T-helper 17 cell (primary cell): ENCODE measurements at regions not wholly inside any gene's neighbourhood (a gene's known extent, or its start where the extent isn't known, plus 50 kb on each side); places are given as distances from the start of the nearest gene placed in this dataset.
"Not testable (repeated sequence)": the region's sequence is repeated elsewhere in the genome, so short reads cannot be mapped to it uniquely, and the experiment has no call there.

ENCODE experiments used
- ATAC-seq: fragments of 150-1000 bp; cut with Tn5 transposase; 2 replicates; pipeline ENCODE4 v1.10.0; 2021; ENCODE audit warnings: mild to moderate bottlenecking, moderate library complexity
- DNase-seq, 3 donors: peaks; one replicate each; pipeline versions ENCODE4 v3.0.0 to v3.0.0-alpha.2; 2020 to 2021
- H3K9me3 ChIP-seq: one replicate; pipeline ENCODE4 v1.7.0; 2013; ENCODE audit warnings: low read length, mild to moderate bottlenecking; ENCODE audit not compliant: control insufficient read depth, poor library complexity, severe bottlenecking
- H3K27ac Mint-ChIP-seq: one replicate; pipeline ENCODE4 v1.8.0; 2022; ENCODE audit warnings: mild to moderate bottlenecking, moderate library complexity, mixed read lengths
- H3K27me3 Mint-ChIP-seq: one replicate; pipeline ENCODE4 v1.8.0; 2022; ENCODE audit warnings: mixed read lengths
- H3K36me3 Mint-ChIP-seq: one replicate; pipeline ENCODE4 v1.8.0; 2022; ENCODE audit warnings: low read depth, mixed read lengths
- H3K4me1 Mint-ChIP-seq: one replicate; pipeline ENCODE4 v1.8.0; 2022; ENCODE audit warnings: mild to moderate bottlenecking, mixed read lengths
- H3K4me3 Mint-ChIP-seq: one replicate; pipeline ENCODE4 v1.8.0; 2022; ENCODE audit warnings: mild to moderate bottlenecking, moderate library complexity, mixed read lengths

- DNase-seq (no peak), ATAC-seq (no peak)
- H3K36me3 Mint-ChIP-seq = no peaks in the 10 kb centered on the region
- H3K9me3 ChIP-seq = no peaks in the 10 kb centered on the region
- peak overlapping the region; percentile 99 for H3K27ac Mint-ChIP-seq
- no peak overlapping the region for H3K4me3 Mint-ChIP-seq
- H3K4me1 Mint-ChIP-seq = peaks cover 42% of the 10 kb centered on the region
- H3K27me3 Mint-ChIP-seq = no peaks in the 10 kb centered on the region
Observed at GRCh38 chr1:234765672-234766071, 155.7 kb upstream of the IRF2BP2 start.

GRCh38 chr1:234765181-234765580 lies 155.2 kb upstream of the IRF2BP2 start:
- no peak for ATAC-seq
- peak overlapping the region; percentile 99 for H3K27ac Mint-ChIP-seq
- H3K9me3 ChIP-seq = no peaks in the 10 kb centered on the region

GRCh38 chr1:234763910-234764309 lies 153.9 kb upstream of the IRF2BP2 start:
- Mint-ChIP-seq H3K36me3 (no peaks in the 10 kb centered on the region), H3K4me1 (peaks cover 42% of the 10 kb centered on the region), H3K27me3 (no peaks in the 10 kb centered on the region), H3K27ac (no peak overlapping the region), H3K4me3 (no peak overlapping the region)
- DNase-seq (no peak), ATAC-seq (no peak)
- H3K9me3 ChIP-seq = no peaks in the 10 kb centered on the region

More at GRCh38 chr1:234765181-234765580, 155.2 kb upstream of the IRF2BP2 start:
- Mint-ChIP-seq H3K4me1 (peaks cover 45% of the 10 kb centered on the region), H3K36me3 (no peaks in the 10 kb centered on the region), H3K27me3 (no peaks in the 10 kb centered on the region), H3K4me3 (no peak overlapping the region)
- no peak for DNase-seq

GRCh38 chr1:234763367-234763766 lies 153.4 kb upstream of the IRF2BP2 start:
- no peaks in the 10 kb centered on the region for H3K36me3 Mint-ChIP-seq
- H3K27ac Mint-ChIP-seq = no peak overlapping the region
- H3K4me1 Mint-ChIP-seq = peaks cover 40% of the 10 kb centered on the region
- no peaks in the 10 kb centered on the region for H3K9me3 ChIP-seq
- ATAC-seq (no peak), DNase-seq (no peak)
- H3K27me3 Mint-ChIP-seq = no peaks in the 10 kb centered on the region
- no peak overlapping the region for H3K4me3 Mint-ChIP-seq

GRCh38 chr1:234762127-234762526 lies 152.1 kb upstream of the IRF2BP2 start:
- not testable (repeated sequence) for H3K4me3 Mint-ChIP-seq, ATAC-seq, H3K36me3 Mint-ChIP-seq, DNase-seq, H3K9me3 ChIP-seq, H3K27me3 Mint-ChIP-seq
- peak overlapping the region; percentile 83 for H3K27ac Mint-ChIP-seq
- peaks cover 34% of the 10 kb centered on the region for H3K4me1 Mint-ChIP-seq

- Mint-ChIP-seq H3K27me3 (no peaks in the 10 kb centered on the region), H3K36me3 (no peaks in the 10 kb centered on the region), H3K27ac (peak overlapping the region; percentile 83), H3K4me3 (no peak overlapping the region), H3K4me1 (peaks cover 38% of the 10 kb centered on the region)
- DNase-seq (no peak), ATAC-seq (no peak)
- H3K9me3 ChIP-seq = no peaks in the 10 kb centered on the region
Observed at GRCh38 chr1:234760303-234760723, 150.3 kb upstream of the IRF2BP2 start.

GRCh38 chr1:234759888-234760287 lies 149.9 kb upstream of the IRF2BP2 start:
- H3K27me3 Mint-ChIP-seq = no peaks in the 10 kb centered on the region
- H3K36me3 Mint-ChIP-seq = no peaks in the 10 kb centered on the region
- peaks cover 38% of the 10 kb centered on the region for H3K4me1 Mint-ChIP-seq
- H3K9me3 ChIP-seq = no peaks in the 10 kb centered on the region
- peak overlapping the region; percentile 83 for H3K27ac Mint-ChIP-seq
- H3K4me3 Mint-ChIP-seq = no peak overlapping the region
- DNase-seq = no peak
- no peak for ATAC-seq

DNA sequence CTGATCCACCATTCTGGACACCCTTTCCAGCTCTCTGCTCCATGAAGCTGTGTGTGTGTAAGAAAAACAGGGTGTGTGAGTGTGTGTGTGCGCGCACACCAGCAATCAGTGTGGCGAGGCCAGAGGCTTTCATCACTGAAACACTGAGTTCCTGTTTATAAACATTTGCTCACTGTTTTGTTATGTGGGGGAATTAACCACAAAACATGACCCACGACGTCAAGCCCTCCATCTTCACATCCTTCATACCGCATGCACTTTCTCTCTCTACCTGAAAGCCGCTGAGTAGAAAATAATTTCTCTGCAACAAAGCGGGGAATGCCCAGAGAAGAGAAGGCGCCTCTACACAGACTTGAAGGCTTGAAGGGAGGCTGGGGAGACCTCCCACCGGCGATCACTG lies 148.9 kb upstream of the IRF2BP2 start:
- H3K27ac Mint-ChIP-seq = peak overlapping the region; percentile 95
- no peaks in the 10 kb centered on the region for H3K36me3 Mint-ChIP-seq
- peaks cover 33% of the 10 kb centered on the region for H3K4me1 Mint-ChIP-seq
- H3K9me3 ChIP-seq = no peaks in the 10 kb centered on the region
- peak overlapping the region; percentile 80 for H3K4me3 Mint-ChIP-seq
- peak in 2 of 3 donors; percentile 38 to 39 for DNase-seq
- peak; percentile 90 for ATAC-seq
- H3K27me3 Mint-ChIP-seq = no peaks in the 10 kb centered on the region

GRCh38 chr1:234756857-234757256 lies 146.9 kb upstream of the IRF2BP2 start:
- H3K27me3 Mint-ChIP-seq = no peaks in the 10 kb centered on the region
- H3K4me3 Mint-ChIP-seq = no peak overlapping the region
- no peaks in the 10 kb centered on the region for H3K9me3 ChIP-seq
- H3K36me3 Mint-ChIP-seq = no peaks in the 10 kb centered on the region
- peaks cover 26% of the 10 kb centered on the region for H3K4me1 Mint-ChIP-seq
- peak overlapping the region; percentile 95 for H3K27ac Mint-ChIP-seq
- no peak for ATAC-seq
- no peak for DNase-seq

- H3K9me3 ChIP-seq = no peaks in the 10 kb centered on the region
- Mint-ChIP-seq H3K4me1 (peaks cover 26% of the 10 kb centered on the region), H3K36me3 (no peaks in the 10 kb centered on the region), H3K27ac (peak overlapping the region; percentile 95), H3K4me3 (no peak overlapping the region), H3K27me3 (no peaks in the 10 kb centered on the region)
- ATAC-seq = no peak
- no peak for DNase-seq
Observed at GRCh38 chr1:234756066-234756774, 146.2 kb upstream of the IRF2BP2 start.

- no peak for ATAC-seq
- H3K9me3 ChIP-seq = no peaks in the 10 kb centered on the region
- no peaks in the 10 kb centered on the region for H3K36me3 Mint-ChIP-seq
- peaks cover 23% of the 10 kb centered on the region for H3K4me1 Mint-ChIP-seq
- H3K27ac Mint-ChIP-seq = peak overlapping the region; percentile 95
- H3K4me3 Mint-ChIP-seq = no peak overlapping the region
- no peaks in the 10 kb centered on the region for H3K27me3 Mint-ChIP-seq
- no peak for DNase-seq
Observed at GRCh38 chr1:234755449-234755863, 145.5 kb upstream of the IRF2BP2 start.

DNA sequence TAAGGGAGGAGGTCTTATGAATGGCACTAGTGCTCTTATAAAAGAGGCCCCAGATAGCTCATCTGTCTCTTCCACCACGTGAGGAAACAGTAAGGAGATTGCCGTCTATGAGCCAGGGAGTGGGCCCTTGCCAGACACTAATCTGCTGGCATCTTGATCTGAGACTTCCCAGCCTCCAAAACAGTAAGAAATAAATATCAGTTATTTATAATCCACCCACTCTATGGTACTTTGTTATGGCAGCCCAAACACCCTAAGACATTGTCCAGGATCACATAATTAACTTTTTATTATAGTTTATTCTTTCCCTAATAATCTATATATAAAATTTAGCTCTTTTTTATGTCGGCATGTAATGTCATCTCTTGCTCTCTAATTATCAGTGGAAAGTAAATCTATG lies 144.0 kb upstream of the IRF2BP2 start:
- Mint-ChIP-seq H3K4me3 (no peak overlapping the region), H3K36me3 (no peaks in the 10 kb centered on the region), H3K27me3 (no peaks in the 10 kb centered on the region), H3K27ac (no peak overlapping the region), H3K4me1 (peaks cover 14% of the 10 kb centered on the region)
- DNase-seq (no peak), ATAC-seq (no peak)
- no peaks in the 10 kb centered on the region for H3K9me3 ChIP-seq

DNA sequence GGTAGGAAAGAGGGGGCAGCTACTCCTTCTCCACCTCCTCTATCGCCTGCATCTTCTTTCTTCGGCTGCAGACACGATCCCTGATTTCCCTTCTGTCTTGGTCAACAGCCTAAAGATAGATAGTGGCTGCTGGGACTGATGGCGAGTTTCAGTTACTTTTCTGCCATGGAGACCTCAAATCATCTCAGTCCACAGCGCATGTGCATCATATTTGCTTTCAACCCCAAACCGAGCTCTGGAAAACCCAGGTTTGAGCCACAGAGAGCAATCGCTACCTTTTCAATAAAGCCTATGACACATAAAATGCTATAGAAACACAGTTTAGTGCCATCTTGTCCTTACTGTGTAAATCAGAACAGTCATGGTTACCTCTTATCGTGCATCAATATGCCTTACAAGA lies 142.9 kb upstream of the IRF2BP2 start:
- peaks cover 8% of the 10 kb centered on the region for H3K4me1 Mint-ChIP-seq

DNA sequence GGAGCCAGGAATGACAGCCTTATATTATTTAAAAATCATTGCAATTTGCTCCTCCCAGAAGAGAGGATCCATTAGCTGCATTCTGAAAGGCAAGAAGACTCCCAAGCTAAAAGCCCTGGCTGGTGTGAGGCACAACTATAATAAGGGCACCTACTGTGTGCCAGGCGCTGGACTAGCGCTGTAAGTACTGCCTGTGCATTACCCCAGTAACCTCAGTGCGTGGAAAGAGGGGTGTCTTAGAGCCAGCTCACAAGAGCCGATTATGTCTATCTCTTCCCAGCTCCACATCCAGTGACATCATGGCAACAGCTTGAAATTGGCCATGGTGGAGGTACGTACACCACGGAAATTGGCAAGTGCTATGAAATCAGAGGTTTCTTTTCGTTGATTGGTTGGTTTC lies 141.7 kb upstream of the IRF2BP2 start:
- no peaks in the 10 kb centered on the region for H3K9me3 ChIP-seq
- ATAC-seq (no peak), DNase-seq (no peak)
- no peak overlapping the region for H3K27ac Mint-ChIP-seq
- H3K27me3 Mint-ChIP-seq = no peaks in the 10 kb centered on the region
- H3K4me3 Mint-ChIP-seq = no peak overlapping the region
- H3K36me3 Mint-ChIP-seq = no peaks in the 10 kb centered on the region
- H3K4me1 Mint-ChIP-seq = peaks cover 1% of the 10 kb centered on the region

More for the DNA sequence above, 142.9 kb upstream of the IRF2BP2 start:
- no peaks in the 10 kb centered on the region for H3K27me3 Mint-ChIP-seq
- no peak overlapping the region for H3K27ac Mint-ChIP-seq
- ATAC-seq (no peak), DNase-seq (no peak)
- no peak overlapping the region for H3K4me3 Mint-ChIP-seq
- no peaks in the 10 kb centered on the region for H3K9me3 ChIP-seq
- no peaks in the 10 kb centered on the region for H3K36me3 Mint-ChIP-seq
